HL-60 (cell line): ENCODE measurements at regions not wholly inside any gene's neighbourhood (a gene's known extent, or its start where the extent isn't known, plus 50 kb on each side); places are given as distances from the start of the nearest gene placed in this dataset.

ENCODE experiments used
- DNase-seq, 2 experiments: peaks; one replicate each; pipeline ENCODE4 v3.0.0-alpha.2; 2010 to 2020; ENCODE audit warnings: low read depth in 1 of 2, low spot score in 1 of 2
- H3K27ac ChIP-seq: fragments of 250-450 bp; sonication (Bioruptor Pico); replicated peaks from 2 replicates; pipeline ENCODE4 v1.5.1; 2020; ENCODE audit warnings: mild to moderate bottlenecking, moderate library complexity
- H3K27me3 ChIP-seq: fragments of 250-450 bp; sonication (Bioruptor Pico); 2 replicates; pipeline ENCODE4 v1.5.1; 2021; ENCODE audit warnings: mild to moderate bottlenecking, moderate library complexity; ENCODE audit not compliant: insufficient read depth, poor library complexity, severe bottlenecking
- H3K4me3 ChIP-seq: replicated peaks from 2 replicates; pipeline ENCODE4 v1.5.1; 2011; ENCODE audit warnings: mild to moderate bottlenecking, control low read depth, low read length; ENCODE audit not compliant: insufficient read depth
- CTCF ChIP-seq: IDR thresholded peaks from one replicate; pipeline ENCODE4 v1.5.1; 2011; ENCODE audit warnings: low read length, control low read depth, inconsistent platforms; ENCODE audit not compliant: insufficient read depth
- GABPA ChIP-seq: IDR thresholded peaks from 2 replicates; pipeline ENCODE4 v1.6.1; 2012; ENCODE audit warnings: low read depth
- POLR2AphosphoS5 ChIP-seq: IDR thresholded peaks from 2 replicates; pipeline ENCODE4 v1.6.1; 2012; ENCODE audit warnings: low read depth
- REST ChIP-seq: IDR thresholded peaks from 2 replicates; pipeline ENCODE4 v1.6.1; 2012; ENCODE audit warnings: low read depth; ENCODE audit not compliant: insufficient replicate concordance
- SPI1 ChIP-seq: IDR thresholded peaks from 2 replicates; pipeline ENCODE4 v1.6.1; 2012; ENCODE audit warnings: low read depth, mild to moderate bottlenecking, borderline replicate concordance

GRCh38 chr4:60134099-60134498, 1066.0 kb upstream of the ADGRL3 start:
- Histone ChIP-seq H3K27ac (no peak overlapping the region), H3K4me3 (no peak overlapping the region), H3K27me3 (no peaks in the 10 kb centered on the region)
- no peak for DNase-seq
- TF ChIP-seq GABPA = no peak
- TF ChIP-seq POLR2AphosphoS5 = no peak
- no peak for TF ChIP-seq SPI1
- no peak for TF ChIP-seq CTCF
- no peak for TF ChIP-seq REST

- TF ChIP-seq POLR2AphosphoS5 = no peak
- no peak for TF ChIP-seq CTCF
- no peak for TF ChIP-seq GABPA
- no peak for TF ChIP-seq REST
- no peak for TF ChIP-seq SPI1
- no peak for DNase-seq
- no peak overlapping the region for H3K27ac ChIP-seq
- no peak overlapping the region for H3K4me3 ChIP-seq
- no peaks in the 10 kb centered on the region for H3K27me3 ChIP-seq
Measured at GRCh38 chr4:60155088-60155487, 1045.0 kb upstream of the ADGRL3 start.

DNA sequence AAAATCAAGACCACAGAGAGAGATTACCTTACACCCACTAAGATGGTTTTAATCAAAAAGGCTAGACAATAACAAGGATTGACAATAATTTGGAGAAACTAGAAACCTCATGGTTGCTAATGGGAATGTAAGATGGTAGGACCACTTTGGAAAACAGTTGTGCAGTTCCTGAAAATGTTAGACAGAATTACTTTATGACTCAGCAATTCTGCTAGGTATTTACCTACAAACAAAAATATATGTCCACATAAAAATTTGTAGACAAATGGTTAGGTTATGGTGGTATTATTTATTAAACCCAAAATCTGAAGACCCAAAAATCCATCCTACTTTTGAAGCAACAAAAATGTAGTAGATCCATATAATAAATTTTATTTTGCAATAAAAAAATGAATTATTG, 1027.0 kb upstream of the ADGRL3 start:
- TF ChIP-seq POLR2AphosphoS5 = no peak
- TF ChIP-seq REST = no peak
- TF ChIP-seq SPI1 = no peak
- no peak for TF ChIP-seq GABPA
- TF ChIP-seq CTCF = no peak
- no peak for DNase-seq
- no peaks in the 10 kb centered on the region for H3K27me3 ChIP-seq
- H3K27ac ChIP-seq = no peak overlapping the region
- H3K4me3 ChIP-seq = no peak overlapping the region
